H9 (cell line): ENCODE measurements at regions not wholly inside any gene's neighbourhood (a gene's known extent, or its start where the extent isn't known, plus 50 kb on each side); places are given as distances from the start of the nearest gene placed in this dataset.

ENCODE experiments used
- DNase-seq: peaks from one replicate; pipeline ENCODE4 v3.0.0-alpha.2; 2017
- H2AFZ ChIP-seq: one replicate; pipeline ENCODE4 v1.6.1; 2013; ENCODE audit warnings: mild to moderate bottlenecking, low read length, control low read depth, moderate library complexity
- H2AK5ac ChIP-seq: 2 replicates; pipeline ENCODE4 v1.6.1; 2013; ENCODE audit warnings: low read length, control low read depth, mixed read lengths; ENCODE audit not compliant: insufficient read length
- H2BK120ac ChIP-seq: one replicate; pipeline ENCODE4 v1.6.1; 2013; ENCODE audit warnings: low read depth, mild to moderate bottlenecking, low read length, control low read depth, inconsistent platforms; ENCODE audit not compliant: poor library complexity, severe bottlenecking
- H2BK12ac ChIP-seq: 2 replicates; pipeline ENCODE4 v1.6.1; 2013; ENCODE audit warnings: low read length, control low read depth, mixed read lengths, low read depth; ENCODE audit not compliant: insufficient read length
- H2BK15ac ChIP-seq: 2 replicates; pipeline ENCODE4 v1.6.1; 2013; ENCODE audit warnings: low read depth, low read length, control low read depth
- H2BK20ac ChIP-seq: one replicate; pipeline ENCODE4 v1.6.1; 2013; ENCODE audit warnings: low read depth, mild to moderate bottlenecking, low read length, control low read depth, inconsistent platforms; ENCODE audit not compliant: poor library complexity, severe bottlenecking
- H2BK5ac ChIP-seq: 2 replicates; pipeline ENCODE4 v1.6.1; 2013; ENCODE audit warnings: low read length, control low read depth, mixed read lengths; ENCODE audit not compliant: insufficient read length
- H3K14ac ChIP-seq: 2 replicates; pipeline ENCODE4 v1.6.1; 2013; ENCODE audit warnings: low read length, control low read depth; ENCODE audit not compliant: insufficient read depth
- H3K18ac ChIP-seq: 2 replicates; pipeline ENCODE4 v1.6.1; 2013; ENCODE audit warnings: low read depth, mild to moderate bottlenecking, mixed read lengths, low read length, control low read depth; ENCODE audit not compliant: insufficient read length
- H3K23ac ChIP-seq: 2 replicates; pipeline ENCODE4 v1.6.1; 2013; ENCODE audit warnings: low read length, control low read depth, mixed read lengths, low read depth; ENCODE audit not compliant: insufficient read length
- H3K23me2 ChIP-seq: 2 replicates; pipeline ENCODE4 v1.6.1; 2013; ENCODE audit warnings: low read depth, mild to moderate bottlenecking, mixed read lengths, low read length, control low read depth; ENCODE audit not compliant: insufficient read length, poor library complexity, severe bottlenecking
- H3K27ac ChIP-seq: 2 replicates; pipeline ENCODE4 v1.5.1; 2013; ENCODE audit warnings: low read length, control low read depth, mixed read lengths, low read depth; ENCODE audit not compliant: insufficient read length
- H3K27me3 ChIP-seq: 2 replicates; pipeline ENCODE4 v1.6.1; 2013; ENCODE audit warnings: low read length, control low read depth, inconsistent platforms; ENCODE audit not compliant: insufficient read depth
- H3K4ac ChIP-seq: 2 replicates; pipeline ENCODE4 v1.6.1; 2013; ENCODE audit warnings: low read depth, mild to moderate bottlenecking, control low read depth, inconsistent platforms, low read length, moderate library complexity
- H3K4me1 ChIP-seq: 2 replicates; pipeline ENCODE4 v1.6.1; 2013; ENCODE audit warnings: low read length, control low read depth, inconsistent platforms; ENCODE audit not compliant: insufficient read depth
- H3K4me2 ChIP-seq: 2 replicates; pipeline ENCODE4 v1.6.1; 2013; ENCODE audit warnings: low read length, control low read depth, mixed read lengths; ENCODE audit not compliant: insufficient read length, insufficient read depth
- H3K56ac ChIP-seq: 2 replicates; pipeline ENCODE4 v1.6.1; 2013; ENCODE audit warnings: low read depth, mild to moderate bottlenecking, mixed read lengths, low read length, control low read depth; ENCODE audit not compliant: insufficient read length
- H3K79me1 ChIP-seq: 2 replicates; pipeline ENCODE4 v1.6.1; 2013; ENCODE audit warnings: low read depth, mild to moderate bottlenecking, moderate library complexity, low read length, control low read depth, inconsistent platforms; ENCODE audit not compliant: insufficient read depth, poor library complexity, severe bottlenecking
- H3K79me2 ChIP-seq: 2 replicates; pipeline ENCODE4 v1.6.1; 2013; ENCODE audit warnings: low read length, control low read depth, inconsistent platforms; ENCODE audit not compliant: insufficient read depth
- H3K9ac ChIP-seq: 2 replicates; pipeline ENCODE4 v1.6.1; 2013; ENCODE audit warnings: low read length, control low read depth, mixed read lengths; ENCODE audit not compliant: insufficient read length; ENCODE audit errors: extremely low read depth
- H3K9me3 ChIP-seq: one replicate; pipeline ENCODE4 v1.6.1; 2013; ENCODE audit warnings: low read depth, low read length, inconsistent platforms; ENCODE audit not compliant: control insufficient read depth
- H3T11ph ChIP-seq: one replicate; pipeline ENCODE4 v1.6.1; 2013; ENCODE audit warnings: mild to moderate bottlenecking, low read length, control low read depth, inconsistent platforms
- H4K20me1 ChIP-seq: one replicate; pipeline ENCODE4 v1.6.1; 2013; ENCODE audit not compliant: control insufficient read depth, insufficient read length, insufficient read depth
- H4K5ac ChIP-seq: 2 replicates; pipeline ENCODE4 v1.6.1; 2013; ENCODE audit warnings: low read depth, mild to moderate bottlenecking, mixed read lengths, low read length, control low read depth; ENCODE audit not compliant: insufficient read length
- H4K8ac ChIP-seq: replicated peaks from 2 replicates; pipeline ENCODE4 v1.6.1; 2013; ENCODE audit warnings: low read length, control low read depth, mixed read lengths, low read depth; ENCODE audit not compliant: insufficient read length
- H4K91ac ChIP-seq: 2 replicates; pipeline ENCODE4 v1.6.1; 2013; ENCODE audit warnings: low read depth, mild to moderate bottlenecking, moderate library complexity, mixed read lengths, low read length, control low read depth; ENCODE audit not compliant: insufficient read length
- H3K27ac Mint-ChIP-seq, 3 experiments: 2 replicates in 2 of 3; 3 replicates in 1 of 3; pipeline ENCODE4 v1.8.0; 2020 to 2021; ENCODE audit warnings: mixed read lengths in 3 of 3, mild to moderate bottlenecking in 1 of 3, moderate library complexity in 1 of 3
- H3K27me3 Mint-ChIP-seq: 2 replicates; pipeline ENCODE4 v1.8.0; 2021; ENCODE audit warnings: low read depth, mild to moderate bottlenecking, moderate library complexity, mixed read lengths
- H3K36me3 Mint-ChIP-seq, 3 experiments: 2 replicates in 2 of 3; 3 replicates in 1 of 3; pipeline ENCODE4 v1.8.0; 2020 to 2021; ENCODE audit warnings: low read depth in 3 of 3, mixed read lengths in 3 of 3; ENCODE audit not compliant: insufficient read depth in 1 of 3
- H3K4me1 Mint-ChIP-seq, 2 experiments: 2 replicates each; pipeline ENCODE4 v1.8.0; 2020; ENCODE audit warnings: mixed read lengths in 2 of 2
- H3K4me3 Mint-ChIP-seq, 2 experiments: 2 replicates in 1 of 2; 3 replicates in 1 of 2; pipeline ENCODE4 v1.8.0; 2020 to 2021; ENCODE audit warnings: mild to moderate bottlenecking in 2 of 2, mixed read lengths in 2 of 2, moderate library complexity in 1 of 2
- H3K9me3 Mint-ChIP-seq, 2 experiments: 2 replicates in 1 of 2; 3 replicates in 1 of 2; pipeline ENCODE4 v1.8.0; 2020; ENCODE audit warnings: mild to moderate bottlenecking in 2 of 2, mixed read lengths in 2 of 2, moderate library complexity in 1 of 2
- WGBS: extraction: QIAGEN DNeasy Blood & Tissue Kit; methylation state at CpG from one replicate; pipeline ENCODE4 v1.1.7; 2013; ENCODE audit warnings: missing lambda C conversion rate, low lambda C conversion rate, mixed read lengths; ENCODE audit not compliant: insufficient read length; ENCODE audit errors: extremely low coverage; 5-methylcytosine and 5-hydroxymethylcytosine counted together
- TF ChIP-seq, protein P1 (sequence below): fragments of 200-600 bp; sonication (generic); conservative IDR thresholded peaks from 3 replicates; pipeline ENCODE4 v1.8.0; 2021; ENCODE audit warnings: antibody characterized with exemption, mild to moderate bottlenecking

DNA sequence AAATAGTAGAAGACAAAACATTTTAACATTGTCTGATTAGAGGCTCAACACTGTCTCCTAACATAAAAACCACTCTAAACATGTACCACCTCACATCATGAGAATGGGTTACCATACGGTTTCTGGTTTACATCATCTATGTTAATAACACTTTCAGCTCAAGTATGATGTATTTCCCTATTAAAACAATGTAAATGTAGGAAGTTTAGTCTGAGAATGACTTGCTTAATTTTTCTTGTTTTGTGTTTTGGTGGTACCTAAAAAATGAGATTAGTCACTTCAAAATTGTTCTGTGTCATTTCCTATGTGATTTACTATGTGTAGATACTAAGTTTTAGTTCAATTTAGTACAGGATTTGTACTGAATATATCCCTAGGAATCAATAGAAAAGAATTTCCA is 195.8 kb upstream of the SEMA3C start:
- no peak overlapping the region for H3K4me2 ChIP-seq
- WGBS = no CpG with 5 or more reads among the region's 1 CpG
- TF ChIP-seq, protein P1, sequence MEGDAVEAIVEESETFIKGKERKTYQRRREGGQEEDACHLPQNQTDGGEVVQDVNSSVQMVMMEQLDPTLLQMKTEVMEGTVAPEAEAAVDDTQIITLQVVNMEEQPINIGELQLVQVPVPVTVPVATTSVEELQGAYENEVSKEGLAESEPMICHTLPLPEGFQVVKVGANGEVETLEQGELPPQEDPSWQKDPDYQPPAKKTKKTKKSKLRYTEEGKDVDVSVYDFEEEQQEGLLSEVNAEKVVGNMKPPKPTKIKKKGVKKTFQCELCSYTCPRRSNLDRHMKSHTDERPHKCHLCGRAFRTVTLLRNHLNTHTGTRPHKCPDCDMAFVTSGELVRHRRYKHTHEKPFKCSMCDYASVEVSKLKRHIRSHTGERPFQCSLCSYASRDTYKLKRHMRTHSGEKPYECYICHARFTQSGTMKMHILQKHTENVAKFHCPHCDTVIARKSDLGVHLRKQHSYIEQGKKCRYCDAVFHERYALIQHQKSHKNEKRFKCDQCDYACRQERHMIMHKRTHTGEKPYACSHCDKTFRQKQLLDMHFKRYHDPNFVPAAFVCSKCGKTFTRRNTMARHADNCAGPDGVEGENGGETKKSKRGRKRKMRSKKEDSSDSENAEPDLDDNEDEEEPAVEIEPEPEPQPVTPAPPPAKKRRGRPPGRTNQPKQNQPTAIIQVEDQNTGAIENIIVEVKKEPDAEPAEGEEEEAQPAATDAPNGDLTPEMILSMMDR = no peak
- no peak overlapping the region for H2BK12ac ChIP-seq
- no peaks in the 10 kb centered on the region for H3K27me3 ChIP-seq
- Mint-ChIP-seq H3K27me3 (no peaks in the 10 kb centered on the region), H3K4me1 (peaks cover 14 to 25% of the 10 kb centered on the region in 2 experiments), H3K36me3 (peaks cover 0 to 5% (median 0%) of the 10 kb centered on the region in 3 experiments; a peak in 2 of 7 replicates), H3K27ac (no peak overlapping the region), H3K9me3 (no peaks in the 10 kb centered on the region), H3K4me3 (no peak overlapping the region)
- H3K9ac ChIP-seq = no peak overlapping the region
- H3K27ac ChIP-seq = no peak overlapping the region
- H3K79me2 ChIP-seq = no peaks in the 10 kb centered on the region
- no peak overlapping the region for H2AFZ ChIP-seq
- H2BK5ac ChIP-seq = no peak overlapping the region
- no peaks in the 10 kb centered on the region for H3K79me1 ChIP-seq
- no peak overlapping the region for H3K4ac ChIP-seq
- H3T11ph ChIP-seq = no peak overlapping the region
- H3K4me1 ChIP-seq = no peaks in the 10 kb centered on the region
- H2BK15ac ChIP-seq = no peak overlapping the region
- H2BK20ac ChIP-seq = no peak overlapping the region
- H2BK120ac ChIP-seq = no peak overlapping the region
- no peaks in the 10 kb centered on the region for H4K20me1 ChIP-seq
- no peak overlapping the region for H4K8ac ChIP-seq
- H3K14ac ChIP-seq = no peak overlapping the region
- H4K5ac ChIP-seq = no peak overlapping the region
- H3K9me3 ChIP-seq = no peaks in the 10 kb centered on the region
- no peak overlapping the region for H3K18ac ChIP-seq
- no peak for DNase-seq
- H2AK5ac ChIP-seq = no peak overlapping the region
- H3K23me2 ChIP-seq = no peaks in the 10 kb centered on the region
- no peak overlapping the region for H3K56ac ChIP-seq
- no peak overlapping the region for H3K23ac ChIP-seq
- H4K91ac ChIP-seq = no peak overlapping the region
